Endodermal cell (in vitro differentiated cells): ENCODE measurements at regions not wholly inside any gene's neighbourhood (a gene's known extent, or its start where the extent isn't known, plus 50 kb on each side); places are given as distances from the start of the nearest gene placed in this dataset.

ENCODE experiments used
- DNase-seq: peaks from one replicate; pipeline ENCODE4 v3.0.0-alpha.2; 2017
- H3K27ac ChIP-seq: 2 replicates; pipeline ENCODE4 v1.5.1; 2013; ENCODE audit warnings: mild to moderate bottlenecking, low read depth, low read length, moderate library complexity
- H3K27me3 ChIP-seq: 2 replicates; pipeline ENCODE4 v1.6.1; 2013; ENCODE audit warnings: mild to moderate bottlenecking, low read length, moderate library complexity; ENCODE audit not compliant: insufficient read depth, control insufficient read depth, poor library complexity, severe bottlenecking
- H3K36me3 ChIP-seq: 2 replicates; pipeline ENCODE4 v1.7.0; 2013; ENCODE audit warnings: mild to moderate bottlenecking, low read length, moderate library complexity; ENCODE audit not compliant: control insufficient read depth, insufficient read depth
- H3K4me1 ChIP-seq: one replicate; pipeline ENCODE4 v1.7.0; 2013; ENCODE audit warnings: low read length; ENCODE audit not compliant: control insufficient read depth, insufficient read depth
- H3K4me3 ChIP-seq: 2 replicates; pipeline ENCODE4 v1.5.1; 2013; ENCODE audit warnings: mild to moderate bottlenecking, low read length, moderate library complexity
- H3K9ac ChIP-seq: 2 replicates; pipeline ENCODE4 v1.6.1; 2013; ENCODE audit warnings: mild to moderate bottlenecking, low read length, moderate library complexity; ENCODE audit not compliant: poor library complexity, severe bottlenecking; ENCODE audit errors: extremely low read depth
- H3K9me3 ChIP-seq: 2 replicates; pipeline ENCODE4 v1.6.1; 2013; ENCODE audit warnings: mild to moderate bottlenecking, low read length, moderate library complexity; ENCODE audit not compliant: control insufficient read depth
- H3K27ac Mint-ChIP-seq: 2 replicates; pipeline ENCODE4 v1.8.0; 2020; ENCODE audit warnings: mixed read lengths
- H3K27me3 Mint-ChIP-seq: 2 replicates; pipeline ENCODE4 v1.8.0; 2021; ENCODE audit warnings: mild to moderate bottlenecking, mixed read lengths; ENCODE audit not compliant: insufficient read depth
- H3K36me3 Mint-ChIP-seq: 2 replicates; pipeline ENCODE4 v1.8.0; 2020; ENCODE audit warnings: low read depth, mixed read lengths
- H3K4me1 Mint-ChIP-seq: 2 replicates; pipeline ENCODE4 v1.8.0; 2020; ENCODE audit warnings: mixed read lengths
- H3K4me3 Mint-ChIP-seq: 2 replicates; pipeline ENCODE4 v1.8.0; 2020; ENCODE audit warnings: mild to moderate bottlenecking, moderate library complexity, mixed read lengths
- H3K9me3 Mint-ChIP-seq: 2 replicates; pipeline ENCODE4 v1.8.0; 2020; ENCODE audit warnings: mild to moderate bottlenecking, mixed read lengths
- CTCF ChIP-seq: fragments of 200-600 bp; sonication (generic); conservative IDR thresholded peaks from 2 replicates; pipeline ENCODE4 v1.5.0; 2021; ENCODE audit warnings: antibody characterized with exemption, mild to moderate bottlenecking
- WGBS, 2 experiments: methylation state at CpG; one replicate each; pipeline versions ENCODE4 v1.1.5 to v1.1.7; 2013; ENCODE audit warnings: missing lambda C conversion rate in 2 of 2, mixed read lengths in 1 of 2; ENCODE audit not compliant: insufficient coverage in 1 of 2, insufficient read length in 1 of 2; 5-methylcytosine and 5-hydroxymethylcytosine counted together

- Histone ChIP-seq H3K9ac (no peak overlapping the region), H3K4me3 (no peak overlapping the region), H3K27me3 (no peaks in the 10 kb centered on the region), H3K9me3 (peaks cover 18% of the 10 kb centered on the region), H3K4me1 (peaks cover under 1% of the 10 kb centered on the region), H3K36me3 (no peaks in the 10 kb centered on the region), H3K27ac (no peak overlapping the region)
- Mint-ChIP-seq H3K27me3 (peaks cover 2% of the 10 kb centered on the region), H3K36me3 (no peaks in the 10 kb centered on the region), H3K27ac (no peak overlapping the region), H3K4me1 (no peaks in the 10 kb centered on the region), H3K4me3 (no peak overlapping the region), H3K9me3 (peaks cover 16% of the 10 kb centered on the region)
- no peak for DNase-seq
- whole genome bisulfite sequencing, 2 experiments: 88 to 92% methylated on average over 3 of the region's 3 CpGs
- no peak for TF ChIP-seq CTCF
These were observed 77.8 kb upstream of the MYL2 start for GRCh38 chr12:110998165-110998564.

GRCh38 chr12:110996415-110996814 is 76.0 kb upstream of the MYL2 start:
- Histone ChIP-seq H3K4me3 (no peak overlapping the region), H3K27me3 (no peaks in the 10 kb centered on the region), H3K27ac (no peak overlapping the region), H3K9ac (no peak overlapping the region), H3K4me1 (peaks cover 4% of the 10 kb centered on the region), H3K36me3 (no peaks in the 10 kb centered on the region), H3K9me3 (peaks cover 18% of the 10 kb centered on the region)
- Mint-ChIP-seq H3K27ac (no peak overlapping the region), H3K27me3 (peaks cover 2% of the 10 kb centered on the region), H3K4me1 (no peaks in the 10 kb centered on the region), H3K36me3 (no peaks in the 10 kb centered on the region), H3K9me3 (peaks cover 16% of the 10 kb centered on the region), H3K4me3 (no peak overlapping the region)
- DNase-seq: no peak
- no peak for TF ChIP-seq CTCF
- 86 to 87% methylated on average over 2 to 5 of the region's 5 CpGs for WGBS, 2 experiments

- 90 to 93% methylated on average over 3 of the region's 3 CpGs for WGBS, 2 experiments
- Histone ChIP-seq H3K4me3 (no peak overlapping the region), H3K27ac (no peak overlapping the region), H3K27me3 (no peaks in the 10 kb centered on the region), H3K9me3 (peaks cover 18% of the 10 kb centered on the region), H3K9ac (no peak overlapping the region), H3K36me3 (no peaks in the 10 kb centered on the region), H3K4me1 (peaks cover 4% of the 10 kb centered on the region)
- Mint-ChIP-seq H3K27ac (no peak overlapping the region), H3K4me1 (no peaks in the 10 kb centered on the region), H3K36me3 (no peaks in the 10 kb centered on the region), H3K9me3 (peaks cover 16% of the 10 kb centered on the region), H3K4me3 (no peak overlapping the region), H3K27me3 (peaks cover 2% of the 10 kb centered on the region)
- DNase-seq: no peak
- TF ChIP-seq CTCF: no peak
These were observed 75.2 kb upstream of the MYL2 start for GRCh38 chr12:110995615-110996014.
